ENCODE measurements at regions not wholly inside any gene's neighbourhood (a gene's known extent, or its start where the extent isn't known, plus 50 kb on each side); places are given as distances from the start of the nearest gene placed in this dataset.
A peak's percentile ranks its signal among the peaks of the same experiment; 100 is the strongest.

- no peak overlapping the region for H2AK9ac ChIP-seq (replicated peaks; ENCODE audit: low read depth, low read length, poor library complexity)
- in situ Hi-C loops (cut with MboI; ENCODE audit: low sequenced_read_pairs) = no loop called here
- H3K27ac ChIP-seq (ENCODE audit: insufficient read depth, low read length) = no peak overlapping the region
- no peak overlapping the region for H4K8ac ChIP-seq (ENCODE audit: low read depth in 2 of 2, low read length in 2 of 2)
- no peak for TF ChIP-seq MXI1 (IDR thresholded peaks at IDR 0.05; ENCODE audit: borderline replicate concordance, low read depth, low read length)
- no peak for TF ChIP-seq CTCF (conservative IDR thresholded peaks at IDR 0.05; ENCODE audit: low read depth, low read length)
- WGBS, 2 experiments (ENCODE audit: extremely low coverage in 2 of 2, insufficient read length in 1 of 2) = 0% methylated on average over 2 of the region's 2 CpGs; no CpG with 5 or more reads in 1 of the 2 experiments
- no peaks in the 10 kb centered on the region for H3K27me3 ChIP-seq (ENCODE audit: control insufficient read depth, insufficient read depth, low read length)
- H2BK5ac ChIP-seq (ENCODE audit: low read depth, low read length, poor library complexity, severe bottlenecking) = no peak overlapping the region
- no peaks in the 10 kb centered on the region for H3K9me1 ChIP-seq (ENCODE audit: insufficient read depth, low read length)
- POLR2A ChIA-PET (ENCODE audit: unreplicated experiment) = no interaction called here
- no peak overlapping the region for H3K4me3 ChIP-seq (ENCODE audit: insufficient read depth, low read depth, low read length)
- ATAC-seq (ENCODE audit: low read depth) (no peak), DNase-seq (peak; percentile 65)
- intact Hi-C loops (cut with micrococcal nuclease) = no loop called here
- H3K4ac ChIP-seq (ENCODE audit: low read depth, low read length) = no peak overlapping the region
- no peak overlapping the region for H2AFZ ChIP-seq (replicated peaks; ENCODE audit: low read length, poor library complexity)
- dilution Hi-C loops (cut with HindIII; ENCODE audit: low sequenced_read_pairs, unreplicated experiment) = no loop called here
- no peak overlapping the region for H3K23ac ChIP-seq (ENCODE audit: low read depth, low read length)
- H2BK15ac ChIP-seq (ENCODE audit: low read depth, low read length) = no peak overlapping the region
- no peak overlapping the region for H2BK20ac ChIP-seq (ENCODE audit: low read depth, low read length)
- H4K20me1 ChIP-seq (ENCODE audit: insufficient read depth, low read length) = no peaks in the 10 kb centered on the region
- CTCF ChIA-PET = no interaction called here
- no peak overlapping the region for H2BK120ac ChIP-seq (ENCODE audit: low read depth, low read length)
- H3K79me1 ChIP-seq (ENCODE audit: low read depth in 1 of 2, low read length in 2 of 2) = no peaks in the 10 kb centered on the region
- peaks cover 17% of the 10 kb centered on the region for H3K9me3 ChIP-seq (ENCODE audit: control insufficient read depth, insufficient read depth, low read length)
- no peak overlapping the region for H3K4me2 ChIP-seq (ENCODE audit: low read depth, low read length)
- no peaks in the 10 kb centered on the region for H3K36me3 ChIP-seq (ENCODE audit: control insufficient read depth, insufficient read depth, low read length)
- H3K56ac ChIP-seq (ENCODE audit: extremely low read depth, insufficient read depth, low read length) = no peak overlapping the region
- BruUV-seq (replicated peaks) = no TSS peak
- peak overlapping the region; percentile 4; the same call in 1 of the 2 replicates for H3K18ac ChIP-seq (ENCODE audit: low read depth, low read length)
- H3K4me1 ChIP-seq (ENCODE audit: control insufficient read depth, insufficient read depth, low read length) = peaks cover 3% of the 10 kb centered on the region; the same call in 1 of the 2 replicates
- H3K14ac ChIP-seq (replicated peaks; ENCODE audit: low read depth, low read length) = no peak overlapping the region
- H4K91ac ChIP-seq (ENCODE audit: insufficient read depth, low read depth, low read length) = no peak overlapping the region
- H2AK5ac ChIP-seq (ENCODE audit: low read depth, low read length) = no peak overlapping the region
- H4K5ac ChIP-seq (ENCODE audit: low read depth, low read length) = no peak overlapping the region; the same call in 1 of the 2 replicates
- no peak overlapping the region for H3K9ac ChIP-seq (ENCODE audit: low read depth, low read length)
These were observed 353.9 kb downstream of the PCNX1 start for GRCh38 chr14:71261206-71261605.
